22Rv1 (cell line): ENCODE measurements at regions not wholly inside any gene's neighbourhood (a gene's known extent, or its start where the extent isn't known, plus 50 kb on each side); places are given as distances from the start of the nearest gene placed in this dataset.

ENCODE experiments used
- H3K27ac ChIP-seq: fragments of 450-650 bp; 2 replicates; pipeline ENCODE4 v1.5.1; 2017
- CTCF ChIP-seq: fragments of 450-650 bp; IDR thresholded peaks from 2 replicates; pipeline ENCODE4 v1.5.1; 2017; ENCODE audit warnings: mild to moderate bottlenecking
- ZFX ChIP-seq: fragments of 450-650 bp; IDR thresholded peaks from 2 replicates; pipeline ENCODE4 v1.6.1; 2017; ENCODE audit warnings: antibody characterized with exemption, borderline replicate concordance

- no peak overlapping the region for H3K27ac ChIP-seq
- TF ChIP-seq ZFX (no peak), CTCF (no peak)
Observed at GRCh38 chr10:35926846-35927245, 284.8 kb upstream of the FZD8 start.

- H3K27ac ChIP-seq = no peak overlapping the region
- no peak for TF ChIP-seq CTCF
- no peak for TF ChIP-seq ZFX
Observed at GRCh38 chr10:35925493-35925892, 283.4 kb upstream of the FZD8 start.

DNA sequence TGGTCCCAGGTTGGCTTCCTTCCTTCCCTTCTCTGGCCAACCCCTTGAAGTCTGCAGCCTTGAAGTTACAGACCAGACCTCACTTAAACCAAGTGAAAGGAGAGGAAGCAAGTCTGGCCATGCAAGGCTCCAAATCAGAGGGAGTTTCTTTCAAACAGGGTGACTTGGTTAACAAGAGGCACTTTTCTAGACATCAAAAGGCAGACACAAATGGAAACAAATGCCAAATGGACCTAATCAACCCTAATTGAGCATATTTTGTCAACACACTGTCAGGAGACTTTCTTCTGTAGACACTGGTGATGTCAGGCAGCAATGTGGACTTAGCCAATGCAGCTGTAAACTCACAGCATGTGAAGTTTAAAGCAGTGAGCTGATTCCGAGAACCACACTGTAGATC is 282.7 kb upstream of the FZD8 start:
- H3K27ac ChIP-seq = no peak overlapping the region
- no peak for TF ChIP-seq ZFX

DNA sequence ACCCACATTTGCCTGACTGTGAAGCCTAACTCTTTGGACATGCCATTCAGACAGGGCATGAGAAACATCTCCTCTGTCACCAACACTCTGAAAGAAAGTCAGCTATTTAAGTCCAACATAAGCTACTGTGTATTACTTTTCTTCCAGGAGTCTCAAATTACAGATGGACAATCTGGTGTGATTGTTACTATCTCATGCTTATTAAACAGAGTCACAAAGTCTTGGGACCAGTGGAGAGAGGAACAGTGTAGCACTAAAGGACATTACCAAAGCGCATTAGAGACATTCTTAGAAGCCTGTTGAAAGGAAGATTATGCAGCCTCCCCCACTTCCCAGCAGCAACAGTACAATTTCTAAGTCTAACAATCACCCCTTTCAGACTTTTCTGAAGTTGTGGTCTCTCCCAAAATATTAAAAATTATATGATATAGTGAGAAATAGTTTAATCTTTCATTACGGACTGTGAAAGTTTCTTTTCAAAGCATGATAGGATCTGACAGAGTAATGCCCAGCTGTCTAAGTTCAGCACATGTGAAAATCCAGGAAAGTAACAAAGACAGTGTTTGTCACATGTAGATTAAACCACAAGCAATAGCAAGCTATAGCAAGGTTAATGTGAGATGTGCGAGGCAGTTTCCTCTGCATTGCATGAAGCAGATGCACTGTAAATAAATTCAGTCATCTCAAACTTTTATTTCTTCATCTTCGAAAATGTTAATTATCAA is 280.9 kb upstream of the FZD8 start:
- H3K27ac ChIP-seq = no peak overlapping the region
- TF ChIP-seq CTCF = no peak
- TF ChIP-seq ZFX = no peak

- no peak for TF ChIP-seq ZFX
- TF ChIP-seq CTCF = no peak
- no peak overlapping the region for H3K27ac ChIP-seq
Observed at GRCh38 chr10:35921866-35922350, 279.8 kb upstream of the FZD8 start.

- no peak overlapping the region for H3K27ac ChIP-seq
- TF ChIP-seq CTCF (no peak), ZFX (no peak)
Observed at GRCh38 chr10:35916791-35917190, 274.7 kb upstream of the FZD8 start.

- H3K27ac ChIP-seq = no peak overlapping the region
- TF ChIP-seq ZFX = no peak
- TF ChIP-seq CTCF = no peak
Observed at GRCh38 chr10:35913628-35914027, 271.5 kb upstream of the FZD8 start.
